PC-3 (cell line): ENCODE measurements at regions not wholly inside any gene's neighbourhood (a gene's known extent, or its start where the extent isn't known, plus 50 kb on each side); places are given as distances from the start of the nearest gene placed in this dataset.

Experiments used
- CTCF ChIP-seq: fragments of 300-600 bp; sonication (generic); conservative IDR thresholded peaks from 2 replicates; pipeline ENCODE4 v1.5.1; 2017; ENCODE audit warnings: antibody characterized with exemption, low read depth, mild to moderate bottlenecking, low read length
- EZH2 ChIP-seq: fragments of 300-600 bp; sonication (generic); IDR thresholded peaks from one replicate; pipeline ENCODE4 v1.6.1; 2017; ENCODE audit warnings: antibody characterized with exemption, mild to moderate bottlenecking, low read length; ENCODE audit not compliant: unreplicated experiment
- EZH2phosphoT487 ChIP-seq: fragments of 300-600 bp; sonication (generic); IDR thresholded peaks from 2 replicates; pipeline ENCODE4 v1.6.1; 2018; ENCODE audit warnings: mild to moderate bottlenecking, antibody characterized with exemption, low read length, borderline replicate concordance

DNA sequence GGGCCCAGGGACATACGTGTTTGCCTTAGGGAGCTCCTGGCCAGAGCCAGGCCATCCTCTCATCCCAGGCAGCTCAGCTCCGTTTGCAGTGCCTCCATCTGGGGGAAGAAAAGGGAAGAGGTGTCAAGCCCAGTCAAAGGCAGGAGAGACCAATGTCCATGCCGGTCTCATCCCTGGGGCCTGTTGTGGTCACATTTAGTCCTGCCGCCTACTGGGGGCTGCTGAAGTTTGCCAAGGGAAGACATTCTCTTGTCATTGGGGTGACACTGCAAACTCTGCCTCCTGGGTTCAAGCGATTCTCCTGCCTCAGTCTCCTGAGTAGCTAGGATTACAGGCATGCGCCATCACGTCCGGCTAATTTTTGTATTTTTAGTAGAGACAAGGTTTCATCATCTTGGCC lies 195.2 kb downstream of the UQCRFS1 start:
- TF ChIP-seq CTCF (no peak), EZH2phosphoT487 (no peak), EZH2 (no peak)
